ENCODE measurements at regions not wholly inside any gene's neighbourhood (a gene's known extent, or its start where the extent isn't known, plus 50 kb on each side); places are given as distances from the start of the nearest gene placed in this dataset.

- TF ChIP-seq CTCF (IDR thresholded peaks at IDR 0.05 in 4 of 5, conservative IDR thresholded peaks at IDR 0.05 in 1 of 5) = no peak
- no peak for TF ChIP-seq POLR2A (IDR thresholded peaks at IDR 0.05)
Observed at GRCh38 chr13:74865656-74866055, 616.3 kb downstream of the TBC1D4 start.

Measured in gastrocnemius medialis (tissue), 4 donors.